GM23338 (cell line): ENCODE measurements at regions not wholly inside any gene's neighbourhood (a gene's known extent, or its start where the extent isn't known, plus 50 kb on each side); places are given as distances from the start of the nearest gene placed in this dataset.

ENCODE experiments used
- ATAC-seq: fragments of 200-7000 bp; cut with Tn5 transposase; 3 replicates; pipeline ENCODE4 v1.9.1; 2020
- DNase-seq: peaks from one replicate; pipeline ENCODE4 v3.0.0-alpha.2; 2015; ENCODE audit warnings: low spot score
- H2AFZ ChIP-seq: fragments of 200-600 bp; sonication (generic); 2 replicates; pipeline ENCODE4 v1.8.0; 2016; ENCODE audit warnings: antibody characterized with exemption, mild to moderate bottlenecking, moderate library complexity
- H3F3A ChIP-seq: fragments of 200-600 bp; sonication (generic); replicated peaks from 2 replicates; pipeline ENCODE4 v1.8.0; 2017; ENCODE audit warnings: antibody characterized with exemption, mixed run types, low read depth
- H3K27ac ChIP-seq: fragments of 200-600 bp; sonication (generic); 2 replicates; pipeline ENCODE4 v1.6.1; 2016; ENCODE audit warnings: low read depth
- H3K27me3 ChIP-seq: fragments of 200-600 bp; sonication (generic); 2 replicates; pipeline ENCODE4 v1.8.0; 2016; ENCODE audit warnings: mild to moderate bottlenecking, mixed run types, moderate library complexity; ENCODE audit not compliant: insufficient read depth
- H3K36me3 ChIP-seq: fragments of 200-600 bp; sonication (generic); 2 replicates; pipeline ENCODE4 v1.8.0; 2016; ENCODE audit warnings: mild to moderate bottlenecking; ENCODE audit not compliant: insufficient read depth
- H3K4me1 ChIP-seq: fragments of 200-600 bp; sonication (generic); 2 replicates; pipeline ENCODE4 v1.8.0; 2016; ENCODE audit warnings: mild to moderate bottlenecking, moderate library complexity; ENCODE audit not compliant: insufficient read depth
- H3K4me2 ChIP-seq: fragments of 200-600 bp; sonication (generic); 2 replicates; pipeline ENCODE4 v1.7.1; 2017; ENCODE audit warnings: mixed run types
- H3K4me3 ChIP-seq: fragments of 200-600 bp; sonication (generic); 2 replicates; pipeline ENCODE4 v1.6.1; 2016; ENCODE audit warnings: mixed run types
- H3K79me2 ChIP-seq: fragments of 200-600 bp; sonication (generic); replicated peaks from 2 replicates; pipeline ENCODE4 v1.8.0; 2017; ENCODE audit warnings: mild to moderate bottlenecking; ENCODE audit not compliant: insufficient read depth
- H3K9me2 ChIP-seq: fragments of 200-600 bp; sonication (generic); 2 replicates; pipeline ENCODE4 v1.8.0; 2017; ENCODE audit not compliant: insufficient read depth
- H4K20me1 ChIP-seq: fragments of 200-600 bp; sonication (generic); replicated peaks from 2 replicates; pipeline ENCODE4 v1.8.0; 2017; ENCODE audit warnings: mild to moderate bottlenecking; ENCODE audit not compliant: insufficient read depth
- H3K27ac Mint-ChIP-seq: 2 replicates; pipeline ENCODE4 v1.8.0; 2020; ENCODE audit warnings: inconsistent platforms, mild to moderate bottlenecking, moderate library complexity, mixed read lengths
- H3K27me3 Mint-ChIP-seq: 3 replicates; pipeline ENCODE4 v1.8.0; 2022; ENCODE audit warnings: low read depth, mild to moderate bottlenecking, moderate library complexity, mixed read lengths, inconsistent platforms; ENCODE audit not compliant: insufficient read depth, poor library complexity
- H3K36me3 Mint-ChIP-seq: 3 replicates; pipeline ENCODE4 v1.8.0; 2021; ENCODE audit warnings: low read depth, mild to moderate bottlenecking, inconsistent platforms, moderate library complexity, mixed read lengths
- H3K4me1 Mint-ChIP-seq: 3 replicates; pipeline ENCODE4 v1.8.0; 2020; ENCODE audit warnings: mild to moderate bottlenecking, inconsistent platforms, mixed read lengths
- H3K4me3 Mint-ChIP-seq: 3 replicates; pipeline ENCODE4 v1.8.0; 2021; ENCODE audit warnings: moderate library complexity, mild to moderate bottlenecking, inconsistent platforms, mixed read lengths
- H3K9me3 Mint-ChIP-seq: 3 replicates; pipeline ENCODE4 v1.8.0; 2020; ENCODE audit warnings: moderate library complexity, mild to moderate bottlenecking, inconsistent platforms, mixed read lengths
- EZH2phosphoT487 ChIP-seq: fragments of 200-600 bp; sonication (generic); IDR thresholded peaks from one replicate; pipeline ENCODE4 v1.8.1; 2018; ENCODE audit warnings: antibody characterized with exemption; ENCODE audit not compliant: unreplicated experiment
- JUNB ChIP-seq: IDR thresholded peaks from one replicate; pipeline ENCODE4 v1.6.1; 2016; ENCODE audit warnings: antibody characterized with exemption; ENCODE audit not compliant: unreplicated experiment
- NANOG ChIP-seq: IDR thresholded peaks from 2 replicates; pipeline ENCODE4 v1.6.1; 2016; ENCODE audit warnings: antibody characterized with exemption, borderline replicate concordance
- POLR2AphosphoS5 ChIP-seq: IDR thresholded peaks from 2 replicates; pipeline ENCODE4 v1.6.1; 2016; ENCODE audit warnings: antibody characterized with exemption, low read depth
- STAT1 ChIP-seq: IDR thresholded peaks from one replicate; pipeline ENCODE4 v1.6.1; 2016; ENCODE audit warnings: antibody characterized with exemption; ENCODE audit not compliant: unreplicated experiment
- ZNF114 ChIP-seq: fragments of 250-450 bp; sonication (Bioruptor Pico); IDR thresholded peaks from 2 replicates; pipeline ENCODE4 v1.5.0; 2020; ENCODE audit warnings: mild to moderate bottlenecking, moderate library complexity
- ZNF331 ChIP-seq: fragments of 250-450 bp; sonication (Bioruptor Pico); IDR thresholded peaks from 2 replicates; pipeline ENCODE4 v1.5.0; 2020; ENCODE audit warnings: low read depth, mild to moderate bottlenecking, moderate library complexity
- TF ChIP-seq, protein P1 (sequence below), 2 experiments: fragments of 200-600 bp in 1 of 2; sonication (generic) in 1 of 2; conservative IDR thresholded peaks; 2 replicates each; pipeline versions ENCODE4 v1.5.1 to v1.6.1; 2016 to 2017; ENCODE audit warnings: antibody characterized with exemption in 2 of 2, low read depth in 2 of 2, mild to moderate bottlenecking in 2 of 2, moderate library complexity in 1 of 2
- TF ChIP-seq, protein P2 (sequence below): IDR thresholded peaks from one replicate; pipeline ENCODE4 v1.6.1; 2018; ENCODE audit warnings: antibody characterized with exemption; ENCODE audit not compliant: unreplicated experiment

DNA sequence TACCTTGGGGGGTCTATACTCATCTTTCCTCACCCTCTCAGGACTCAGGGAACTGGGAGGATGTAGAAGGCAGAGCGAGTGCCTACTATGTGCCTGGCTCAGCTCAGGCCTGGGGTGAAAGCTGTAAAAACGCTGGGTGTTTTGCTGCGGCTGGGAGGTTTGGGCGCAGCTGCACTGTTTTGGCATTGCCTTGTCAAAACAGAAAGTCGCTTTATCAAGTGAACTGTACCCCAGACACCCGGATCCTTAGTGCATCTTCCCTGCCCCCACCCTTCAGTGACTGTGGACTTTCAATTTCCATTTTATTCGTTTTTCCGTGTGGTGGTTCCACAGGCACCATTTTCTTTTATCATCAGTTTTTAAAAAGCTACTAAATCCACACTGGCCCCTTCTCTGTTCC, 86.7 kb upstream of the ZNF716 start:
- Histone ChIP-seq H3F3A (no peaks in the 10 kb centered on the region), H3K36me3 (0 out of 2 replicates have a peak, but pooled peaks cover 3% of the 10 kb centered on the region), H3K79me2 (no peaks in the 10 kb centered on the region), H3K27me3 (no peaks in the 10 kb centered on the region), H3K4me3 (no peak overlapping the region), H3K27ac (no peak overlapping the region), H3K4me1 (no peaks in the 10 kb centered on the region), H2AFZ (no peak overlapping the region), H3K4me2 (no peak overlapping the region), H3K9me2 (no peaks in the 10 kb centered on the region), H4K20me1 (no peaks in the 10 kb centered on the region)
- H3K27ac Mint-ChIP-seq = no peak overlapping the region
- no peak for ATAC-seq
- H3K4me1 Mint-ChIP-seq = no peaks in the 10 kb centered on the region
- peaks cover 4% of the 10 kb centered on the region for H3K27me3 Mint-ChIP-seq
- peaks cover 100% of the 10 kb centered on the region for H3K9me3 Mint-ChIP-seq
- H3K4me3 Mint-ChIP-seq = no peak overlapping the region
- no peak for DNase-seq
- TF ChIP-seq EZH2phosphoT487 = no peak
- peaks cover 74% of the 10 kb centered on the region for H3K36me3 Mint-ChIP-seq

DNA sequence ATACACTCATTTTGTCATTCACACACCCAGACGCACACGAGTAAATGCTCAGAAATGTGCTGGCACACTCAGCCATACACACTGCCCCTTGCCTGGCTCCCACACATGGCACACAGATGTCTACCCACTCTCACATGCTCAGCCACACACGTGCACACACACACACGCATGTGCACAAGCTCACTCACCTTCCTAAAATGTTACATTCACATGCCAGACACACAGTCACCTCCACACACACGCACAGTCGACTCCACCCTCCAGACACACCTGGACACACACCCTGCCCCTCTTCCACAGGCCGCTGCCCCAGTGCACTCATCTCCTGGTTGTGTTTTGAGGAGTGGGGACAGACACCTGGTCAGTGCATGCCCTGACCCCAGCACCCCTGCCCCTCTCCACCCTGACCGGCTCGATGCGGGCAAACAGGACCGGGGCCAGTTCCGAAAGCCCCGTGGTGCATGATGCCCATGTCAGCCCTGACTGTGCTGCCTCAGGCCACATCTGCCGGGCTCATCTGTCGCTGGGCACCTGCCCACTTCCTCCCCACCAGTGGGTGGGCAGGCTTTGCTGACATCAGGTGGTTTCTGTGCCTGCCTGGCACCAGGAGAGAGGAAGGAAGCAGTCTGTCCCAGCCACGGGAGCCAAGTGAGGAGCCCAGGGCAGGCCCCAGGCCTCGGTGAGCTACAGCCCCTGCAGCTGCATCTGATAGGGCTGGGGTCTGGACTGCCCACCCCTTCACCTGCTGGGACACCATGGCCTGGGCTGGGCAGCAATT, 84.9 kb upstream of the ZNF716 start:
- Histone ChIP-seq H3K27me3 (no peaks in the 10 kb centered on the region), H3K36me3 (0 out of 2 replicates have a peak, but pooled peaks cover 3% of the 10 kb centered on the region), H2AFZ (no peak overlapping the region), H3K4me1 (no peaks in the 10 kb centered on the region), H3K79me2 (no peaks in the 10 kb centered on the region), H4K20me1 (no peaks in the 10 kb centered on the region), H3K4me2 (no peak overlapping the region), H3K4me3 (no peak overlapping the region), H3F3A (no peaks in the 10 kb centered on the region), H3K27ac (no peak overlapping the region), H3K9me2 (no peaks in the 10 kb centered on the region)
- peaks cover 7% of the 10 kb centered on the region for H3K27me3 Mint-ChIP-seq
- peaks cover 74% of the 10 kb centered on the region for H3K36me3 Mint-ChIP-seq
- no peak overlapping the region for H3K27ac Mint-ChIP-seq
- DNase-seq = no peak
- no peak overlapping the region for H3K4me3 Mint-ChIP-seq
- TF ChIP-seq JUNB (no peak), NANOG (no peak), ZNF114 (CRISPR knock-in tag) (no peak), STAT1 (no peak), POLR2AphosphoS5 (no peak), ZNF331 (no peak)
- TF ChIP-seq, protein P1, sequence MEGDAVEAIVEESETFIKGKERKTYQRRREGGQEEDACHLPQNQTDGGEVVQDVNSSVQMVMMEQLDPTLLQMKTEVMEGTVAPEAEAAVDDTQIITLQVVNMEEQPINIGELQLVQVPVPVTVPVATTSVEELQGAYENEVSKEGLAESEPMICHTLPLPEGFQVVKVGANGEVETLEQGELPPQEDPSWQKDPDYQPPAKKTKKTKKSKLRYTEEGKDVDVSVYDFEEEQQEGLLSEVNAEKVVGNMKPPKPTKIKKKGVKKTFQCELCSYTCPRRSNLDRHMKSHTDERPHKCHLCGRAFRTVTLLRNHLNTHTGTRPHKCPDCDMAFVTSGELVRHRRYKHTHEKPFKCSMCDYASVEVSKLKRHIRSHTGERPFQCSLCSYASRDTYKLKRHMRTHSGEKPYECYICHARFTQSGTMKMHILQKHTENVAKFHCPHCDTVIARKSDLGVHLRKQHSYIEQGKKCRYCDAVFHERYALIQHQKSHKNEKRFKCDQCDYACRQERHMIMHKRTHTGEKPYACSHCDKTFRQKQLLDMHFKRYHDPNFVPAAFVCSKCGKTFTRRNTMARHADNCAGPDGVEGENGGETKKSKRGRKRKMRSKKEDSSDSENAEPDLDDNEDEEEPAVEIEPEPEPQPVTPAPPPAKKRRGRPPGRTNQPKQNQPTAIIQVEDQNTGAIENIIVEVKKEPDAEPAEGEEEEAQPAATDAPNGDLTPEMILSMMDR (conservative IDR thresholded peaks at IDR 0.05; ENCODE audit: low read depth in 2 of 2) = no peak
- TF ChIP-seq, protein P2, sequence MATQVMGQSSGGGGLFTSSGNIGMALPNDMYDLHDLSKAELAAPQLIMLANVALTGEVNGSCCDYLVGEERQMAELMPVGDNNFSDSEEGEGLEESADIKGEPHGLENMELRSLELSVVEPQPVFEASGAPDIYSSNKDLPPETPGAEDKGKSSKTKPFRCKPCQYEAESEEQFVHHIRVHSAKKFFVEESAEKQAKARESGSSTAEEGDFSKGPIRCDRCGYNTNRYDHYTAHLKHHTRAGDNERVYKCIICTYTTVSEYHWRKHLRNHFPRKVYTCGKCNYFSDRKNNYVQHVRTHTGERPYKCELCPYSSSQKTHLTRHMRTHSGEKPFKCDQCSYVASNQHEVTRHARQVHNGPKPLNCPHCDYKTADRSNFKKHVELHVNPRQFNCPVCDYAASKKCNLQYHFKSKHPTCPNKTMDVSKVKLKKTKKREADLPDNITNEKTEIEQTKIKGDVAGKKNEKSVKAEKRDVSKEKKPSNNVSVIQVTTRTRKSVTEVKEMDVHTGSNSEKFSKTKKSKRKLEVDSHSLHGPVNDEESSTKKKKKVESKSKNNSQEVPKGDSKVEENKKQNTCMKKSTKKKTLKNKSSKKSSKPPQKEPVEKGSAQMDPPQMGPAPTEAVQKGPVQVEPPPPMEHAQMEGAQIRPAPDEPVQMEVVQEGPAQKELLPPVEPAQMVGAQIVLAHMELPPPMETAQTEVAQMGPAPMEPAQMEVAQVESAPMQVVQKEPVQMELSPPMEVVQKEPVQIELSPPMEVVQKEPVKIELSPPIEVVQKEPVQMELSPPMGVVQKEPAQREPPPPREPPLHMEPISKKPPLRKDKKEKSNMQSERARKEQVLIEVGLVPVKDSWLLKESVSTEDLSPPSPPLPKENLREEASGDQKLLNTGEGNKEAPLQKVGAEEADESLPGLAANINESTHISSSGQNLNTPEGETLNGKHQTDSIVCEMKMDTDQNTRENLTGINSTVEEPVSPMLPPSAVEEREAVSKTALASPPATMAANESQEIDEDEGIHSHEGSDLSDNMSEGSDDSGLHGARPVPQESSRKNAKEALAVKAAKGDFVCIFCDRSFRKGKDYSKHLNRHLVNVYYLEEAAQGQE = no peak
- peaks cover 100% of the 10 kb centered on the region for H3K9me3 Mint-ChIP-seq
- ATAC-seq = no peak
- H3K4me1 Mint-ChIP-seq = no peaks in the 10 kb centered on the region
